HUES6 (cell line): ENCODE measurements at regions not wholly inside any gene's neighbourhood (a gene's known extent, or its start where the extent isn't known, plus 50 kb on each side); places are given as distances from the start of the nearest gene placed in this dataset.
A peak's percentile ranks its signal among the peaks of the same experiment; 100 is the strongest.

ENCODE experiments used
- H3K27ac ChIP-seq: 2 replicates; pipeline ENCODE4 v1.7.0; 2013; ENCODE audit warnings: low read depth, mild to moderate bottlenecking, low read length, inconsistent platforms
- H3K27me3 ChIP-seq: 2 replicates; pipeline ENCODE4 v1.6.1; 2013; ENCODE audit warnings: low read length; ENCODE audit not compliant: control insufficient read depth, insufficient read depth
- H3K36me3 ChIP-seq: 2 replicates; pipeline ENCODE4 v1.6.1; 2013; ENCODE audit warnings: low read length; ENCODE audit not compliant: control insufficient read depth, insufficient read depth
- H3K4me1 ChIP-seq: 2 replicates; pipeline ENCODE4 v1.6.1; 2013; ENCODE audit warnings: low read length; ENCODE audit not compliant: control insufficient read depth, insufficient read depth
- H3K4me3 ChIP-seq: 2 replicates; pipeline ENCODE4 v1.5.1; 2013; ENCODE audit warnings: low read depth, low read length
- H3K9ac ChIP-seq: one replicate; pipeline ENCODE4 v1.6.1; 2013; ENCODE audit warnings: mild to moderate bottlenecking, low read length
- H3K9me3 ChIP-seq: 2 replicates; pipeline ENCODE4 v1.6.1; 2013; ENCODE audit warnings: low read depth, low read length; ENCODE audit not compliant: control insufficient read depth, insufficient read depth

- no peak overlapping the region for H3K9ac ChIP-seq
- peaks cover 6% of the 10 kb centered on the region for H3K4me1 ChIP-seq
- H3K27me3 ChIP-seq, result peaks cover 28% of the 10 kb centered on the region
- H3K36me3 ChIP-seq, result no peaks in the 10 kb centered on the region
- no peak overlapping the region for H3K27ac ChIP-seq
- H3K9me3 ChIP-seq, result no peaks in the 10 kb centered on the region
- no peak overlapping the region for H3K4me3 ChIP-seq
These were observed 1635.4 kb upstream of the C9orf72 start for GRCh38 chr9:29208670-29209069.

GRCh38 chr9:29209748-29210291 lies 1636.5 kb upstream of the C9orf72 start:
- Histone ChIP-seq H3K36me3 (no peaks in the 10 kb centered on the region), H3K4me1 (peaks cover 6% of the 10 kb centered on the region), H3K4me3 (no peak overlapping the region), H3K9me3 (no peaks in the 10 kb centered on the region), H3K9ac (no peak overlapping the region), H3K27ac (no peak overlapping the region), H3K27me3 (peaks cover 36% of the 10 kb centered on the region)

GRCh38 chr9:29211003-29211579 lies 1637.8 kb upstream of the C9orf72 start:
- Histone ChIP-seq H3K9ac (peak overlapping the region; percentile 78), H3K36me3 (no peaks in the 10 kb centered on the region), H3K9me3 (no peaks in the 10 kb centered on the region), H3K27ac (no peak overlapping the region), H3K4me1 (peaks cover 14% of the 10 kb centered on the region), H3K27me3 (peaks cover 49% of the 10 kb centered on the region), H3K4me3 (peak overlapping the region; percentile 96)

GRCh38 chr9:29211580-29212396 lies 1638.5 kb upstream of the C9orf72 start:
- no peaks in the 10 kb centered on the region for H3K9me3 ChIP-seq
- H3K4me1 ChIP-seq, result peaks cover 14% of the 10 kb centered on the region
- peak overlapping the region; percentile 96 for H3K4me3 ChIP-seq
- peaks cover 56% of the 10 kb centered on the region for H3K27me3 ChIP-seq
- peak overlapping the region; percentile 78 for H3K9ac ChIP-seq
- H3K27ac ChIP-seq, result no peak overlapping the region
- H3K36me3 ChIP-seq, result no peaks in the 10 kb centered on the region

- Histone ChIP-seq H3K36me3 (no peaks in the 10 kb centered on the region), H3K27ac (no peak overlapping the region), H3K9me3 (no peaks in the 10 kb centered on the region), H3K27me3 (peaks cover 58% of the 10 kb centered on the region), H3K9ac (peak overlapping the region; percentile 55), H3K4me1 (peaks cover 14% of the 10 kb centered on the region), H3K4me3 (peak overlapping the region; percentile 96)
These were observed 1639.4 kb upstream of the C9orf72 start for GRCh38 chr9:29212397-29213387.

GRCh38 chr9:29213417-29214153 lies 1640.3 kb upstream of the C9orf72 start, which contains the start of gene LINGO2:
LINGO2 (minus strand) TSS chr9:29213601.
- Histone ChIP-seq H3K27ac (no peak within 1 kb of the TSS), H3K4me1 (peaks cover 14% of the 10 kb centered on the region), H3K9me3 (no peaks in the 10 kb centered on the region), H3K36me3 (no peaks in the 10 kb centered on the region), H3K9ac (peak within 1 kb of the TSS; percentile 55), H3K27me3 (peaks cover 58% of the 10 kb centered on the region), H3K4me3 (peak within 1 kb of the TSS; percentile 96)

GRCh38 chr9:29214154-29214689 lies 1640.9 kb upstream of the C9orf72 start:
- peak overlapping the region; percentile 96 for H3K4me3 ChIP-seq
- H3K9me3 ChIP-seq, result no peaks in the 10 kb centered on the region
- H3K36me3 ChIP-seq, result no peaks in the 10 kb centered on the region
- peaks cover 14% of the 10 kb centered on the region for H3K4me1 ChIP-seq
- H3K9ac ChIP-seq, result peak overlapping the region; percentile 14
- no peak overlapping the region for H3K27ac ChIP-seq
- H3K27me3 ChIP-seq, result peaks cover 58% of the 10 kb centered on the region

- H3K9ac ChIP-seq, result peak overlapping the region; percentile 14
- peaks cover 14% of the 10 kb centered on the region for H3K4me1 ChIP-seq
- H3K9me3 ChIP-seq, result no peaks in the 10 kb centered on the region
- H3K36me3 ChIP-seq, result no peaks in the 10 kb centered on the region
- peak overlapping the region; percentile 96 for H3K4me3 ChIP-seq
- H3K27me3 ChIP-seq, result peaks cover 58% of the 10 kb centered on the region
- no peak overlapping the region for H3K27ac ChIP-seq
These were observed 1641.5 kb upstream of the C9orf72 start for GRCh38 chr9:29214690-29215253.

- Histone ChIP-seq H3K4me3 (no peak overlapping the region), H3K27ac (no peak overlapping the region), H3K9ac (no peak overlapping the region), H3K36me3 (no peaks in the 10 kb centered on the region), H3K27me3 (peaks cover 36% of the 10 kb centered on the region), H3K4me1 (peaks cover 8% of the 10 kb centered on the region), H3K9me3 (no peaks in the 10 kb centered on the region)
These were observed 1644.7 kb upstream of the C9orf72 start for GRCh38 chr9:29217966-29218365.
